Raji (cell line): ENCODE measurements at regions not wholly inside any gene's neighbourhood (a gene's known extent, or its start where the extent isn't known, plus 50 kb on each side); places are given as distances from the start of the nearest gene placed in this dataset.

Source experiments
- POLR2A ChIP-seq: IDR thresholded peaks from 2 replicates; pipeline ENCODE4 v1.6.1; 2011; ENCODE audit warnings: low read depth, low read length, control low read depth; ENCODE audit not compliant: insufficient read depth

DNA sequence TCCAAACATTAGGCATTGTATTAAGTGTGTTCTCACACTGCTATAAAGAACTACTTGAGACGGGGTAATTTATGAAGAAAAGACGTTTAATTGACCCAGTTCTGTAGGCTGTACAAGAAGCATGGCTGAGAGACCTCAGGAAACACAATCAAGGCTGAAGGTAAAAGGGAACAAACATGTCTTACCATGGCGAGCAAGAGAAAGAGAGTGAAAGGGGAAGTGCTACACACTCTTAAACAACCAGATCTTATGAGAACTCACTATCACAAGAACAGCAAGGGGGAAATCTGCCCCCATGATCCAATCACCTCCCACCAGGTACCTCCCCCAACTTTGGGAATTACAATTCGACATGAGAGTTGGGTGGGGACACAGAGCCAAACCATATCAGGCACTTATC lies 86.6 kb upstream of the TOP1 start:
- no peak; the same call in 1 of the 2 replicates for TF ChIP-seq POLR2A

DNA sequence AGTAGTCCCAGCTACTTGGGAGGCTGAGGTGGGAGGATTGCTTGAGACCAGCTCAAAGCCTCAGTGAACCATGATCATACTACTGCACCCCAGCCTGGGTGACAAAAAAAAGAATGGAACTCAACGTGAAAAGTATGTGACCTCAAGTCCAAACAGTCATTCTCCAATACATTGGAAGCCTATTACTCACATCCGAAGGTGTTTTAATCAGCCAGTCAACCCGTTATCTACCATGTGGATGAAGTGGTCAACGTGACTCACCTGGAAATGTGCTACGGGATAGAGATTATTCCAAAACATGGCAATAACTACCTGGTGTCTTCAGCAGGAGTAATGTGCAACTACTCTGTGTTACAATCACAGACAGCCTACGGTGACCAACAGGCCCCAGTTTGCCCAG lies 85.8 kb upstream of the TOP1 start:
- TF ChIP-seq POLR2A = no peak

DNA sequence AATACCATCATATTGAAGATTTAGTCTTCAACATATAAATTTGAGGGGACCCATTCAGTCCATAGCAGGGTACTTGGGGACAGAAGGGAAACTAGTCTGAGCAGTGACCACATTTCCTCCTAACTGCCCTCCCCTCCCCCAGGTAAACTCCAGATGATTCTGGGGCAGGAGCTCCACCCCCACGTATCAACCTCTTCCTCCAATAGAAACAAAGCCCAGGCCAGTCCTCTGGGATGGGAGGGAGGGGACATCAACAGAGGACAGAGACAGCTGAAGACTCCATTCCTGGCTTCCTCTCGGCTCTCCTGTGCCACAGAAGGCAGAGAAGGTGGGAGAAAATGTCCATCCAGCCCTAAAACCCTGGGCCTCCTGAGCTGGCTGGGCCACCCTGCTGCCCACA lies 85.0 kb upstream of the TOP1 start:
- TF ChIP-seq POLR2A = no peak; the same call in 1 of the 2 replicates

DNA sequence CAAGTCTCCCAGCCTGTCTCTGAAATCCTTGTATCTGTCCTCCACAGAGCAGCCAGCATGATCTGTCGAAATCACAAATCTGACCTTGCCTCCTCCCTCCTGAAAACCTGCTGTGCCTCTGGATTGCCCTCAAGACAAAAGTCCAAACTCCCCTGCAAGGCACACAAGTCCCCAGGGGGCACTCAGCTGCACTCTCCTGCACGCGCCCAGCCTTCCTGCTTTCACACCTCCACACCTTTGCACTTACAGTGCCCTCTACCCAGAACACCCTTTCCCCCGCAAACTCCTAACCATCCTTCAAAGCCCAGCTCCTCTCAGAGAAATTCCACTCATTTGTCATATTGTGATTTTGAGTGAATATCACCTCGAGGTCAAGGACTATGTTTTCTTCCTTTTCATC lies 83.4 kb upstream of the TOP1 start:
- no peak for TF ChIP-seq POLR2A

DNA sequence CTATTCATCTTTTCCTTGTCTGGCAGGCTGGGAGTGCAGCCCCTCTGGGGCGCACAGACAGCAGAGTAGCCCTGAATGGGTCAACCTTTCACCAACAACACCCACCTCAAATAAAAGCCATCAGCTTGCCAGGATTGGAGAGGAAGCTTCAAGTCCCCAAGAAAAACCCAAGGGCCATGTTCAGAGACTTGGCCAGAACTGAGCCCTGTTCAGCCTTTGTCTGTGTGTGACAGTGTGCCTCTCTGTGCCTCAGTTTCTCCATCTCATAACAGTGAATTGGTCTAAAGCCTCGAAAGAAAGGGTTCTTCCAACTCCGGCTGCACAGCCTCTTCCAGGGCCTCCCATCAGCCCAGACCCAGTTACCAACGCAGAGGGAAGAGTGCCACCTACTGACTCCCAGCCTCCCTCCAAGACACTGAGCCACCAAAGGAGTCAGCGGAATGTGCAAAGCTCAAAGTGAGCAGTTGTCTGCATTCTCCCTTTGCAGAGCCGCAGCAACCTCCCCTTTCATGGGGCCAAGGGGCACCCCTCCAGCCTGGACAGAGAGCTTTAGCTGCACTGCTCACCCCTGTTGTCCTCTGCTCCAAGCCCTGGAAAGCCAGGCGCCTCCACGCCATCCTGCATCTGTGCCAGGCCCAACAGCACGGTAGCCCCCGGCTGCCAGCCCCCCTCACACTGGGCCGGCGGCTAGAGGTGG lies 82.7 kb upstream of the TOP1 start:
- TF ChIP-seq POLR2A = no peak

DNA sequence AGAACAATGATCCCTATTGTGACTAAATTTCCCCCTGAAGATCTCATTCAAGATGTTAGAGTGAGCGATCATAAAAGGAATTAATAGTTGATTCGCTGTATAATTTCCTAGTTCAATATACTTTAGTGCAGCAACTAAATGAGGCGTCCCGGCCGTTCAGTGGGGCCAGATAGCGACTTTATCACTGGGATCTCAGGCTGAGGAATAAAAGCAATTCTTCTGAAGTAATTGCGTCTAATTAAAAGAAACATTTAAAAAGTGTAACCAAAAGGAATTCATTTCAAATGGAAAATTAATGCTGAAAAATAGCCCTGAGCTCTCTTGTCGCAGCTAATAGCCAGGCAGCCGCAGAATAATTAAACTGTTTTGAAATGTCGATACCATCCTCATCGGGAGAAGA lies 82.2 kb upstream of the TOP1 start:
- no peak for TF ChIP-seq POLR2A

DNA sequence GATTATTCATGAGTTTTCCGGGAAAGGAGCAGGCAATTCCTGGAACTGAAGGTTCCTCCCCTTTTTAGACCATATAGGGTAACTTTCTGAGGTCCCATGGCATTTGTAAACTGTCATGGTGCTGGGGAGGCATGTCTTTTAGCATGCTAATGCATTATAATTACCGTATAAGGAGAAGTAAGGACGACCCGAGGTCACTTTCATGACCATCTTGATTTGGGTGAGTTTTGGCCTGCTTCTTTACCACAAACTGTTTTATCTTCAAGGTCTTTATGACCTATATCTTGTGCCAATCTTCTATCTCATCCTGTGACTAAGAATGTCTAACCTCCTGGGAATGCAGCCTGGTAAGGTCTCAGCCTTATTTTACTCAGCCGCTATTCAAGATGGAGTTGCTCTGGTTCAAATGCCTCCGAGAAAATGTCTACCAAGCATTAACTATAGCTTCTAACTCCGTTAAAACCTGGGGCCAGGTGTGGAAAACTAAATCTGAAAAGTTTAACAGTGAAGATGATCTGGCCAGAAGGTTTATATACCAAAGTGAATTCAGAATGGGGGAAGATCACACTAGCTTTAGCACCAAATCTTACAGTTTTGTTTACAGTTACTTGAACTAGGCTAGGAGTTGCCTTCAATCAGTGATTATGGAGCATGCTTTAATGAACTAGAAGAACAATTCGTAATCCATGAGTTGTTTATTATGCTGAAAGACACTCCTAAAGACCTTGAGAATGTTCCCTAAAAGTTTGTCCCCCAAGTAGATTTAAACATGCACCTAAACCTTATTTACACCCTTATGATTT lies 80.0 kb upstream of the TOP1 start:
- no peak for TF ChIP-seq POLR2A

DNA sequence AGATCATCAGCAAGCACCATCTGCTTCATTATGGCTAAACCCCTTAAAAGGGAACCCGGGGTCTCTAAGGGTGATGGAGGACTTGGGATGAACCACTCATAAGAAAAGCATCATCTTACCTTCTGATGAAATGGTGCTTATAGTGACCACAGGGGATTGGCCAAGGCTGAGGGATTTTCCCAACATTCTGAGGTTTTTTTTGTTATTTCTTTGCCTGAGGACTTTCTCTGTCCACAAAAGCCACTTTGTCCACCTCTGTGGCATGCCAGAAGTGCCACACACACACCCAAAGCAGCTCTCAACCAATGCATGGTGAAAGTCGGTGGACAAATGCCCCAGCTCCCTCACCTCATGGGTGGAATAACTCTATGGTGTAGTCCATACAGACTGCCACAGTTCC lies 79.3 kb upstream of the TOP1 start:
- no peak for TF ChIP-seq POLR2A

DNA sequence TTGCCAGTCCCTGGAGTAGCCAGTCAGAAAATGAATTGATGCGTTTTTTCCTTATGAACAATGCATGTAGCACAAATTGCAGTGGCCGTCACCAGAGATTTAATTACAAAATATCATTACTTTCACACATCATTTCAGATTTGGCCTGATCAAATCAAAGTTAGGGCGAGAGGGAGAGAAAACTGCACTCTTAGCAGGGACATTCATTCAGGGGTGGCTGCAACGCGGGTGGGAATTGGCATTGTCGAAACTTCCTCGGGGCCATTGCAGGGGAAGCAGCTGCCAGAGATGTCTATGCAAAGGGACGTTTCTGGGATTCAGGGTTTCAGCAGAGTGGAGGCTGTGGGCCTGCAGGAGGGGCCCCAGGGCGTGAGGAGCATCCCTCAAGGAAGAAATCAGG lies 76.5 kb upstream of the TOP1 start:
- no peak for TF ChIP-seq POLR2A

DNA sequence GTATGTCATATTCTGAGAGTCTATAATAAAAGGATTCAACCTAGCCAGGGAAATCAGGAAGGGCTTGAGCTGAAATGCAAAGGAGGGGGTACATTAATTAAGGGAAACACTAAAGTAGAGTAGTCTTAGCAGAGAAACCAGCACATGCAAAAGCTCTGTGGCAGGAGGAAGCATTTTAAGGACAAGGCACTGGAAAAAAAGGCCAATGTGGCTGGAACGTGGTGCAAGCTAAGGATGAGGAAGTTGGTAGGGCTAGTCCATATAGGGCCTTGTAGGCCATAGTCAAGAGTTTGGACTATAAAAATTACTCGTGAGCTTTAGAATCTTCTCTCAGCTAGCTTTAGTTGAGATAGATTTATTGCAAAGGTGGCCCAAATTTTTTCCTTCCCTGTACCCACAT lies 75.2 kb upstream of the TOP1 start:
- no peak for TF ChIP-seq POLR2A

DNA sequence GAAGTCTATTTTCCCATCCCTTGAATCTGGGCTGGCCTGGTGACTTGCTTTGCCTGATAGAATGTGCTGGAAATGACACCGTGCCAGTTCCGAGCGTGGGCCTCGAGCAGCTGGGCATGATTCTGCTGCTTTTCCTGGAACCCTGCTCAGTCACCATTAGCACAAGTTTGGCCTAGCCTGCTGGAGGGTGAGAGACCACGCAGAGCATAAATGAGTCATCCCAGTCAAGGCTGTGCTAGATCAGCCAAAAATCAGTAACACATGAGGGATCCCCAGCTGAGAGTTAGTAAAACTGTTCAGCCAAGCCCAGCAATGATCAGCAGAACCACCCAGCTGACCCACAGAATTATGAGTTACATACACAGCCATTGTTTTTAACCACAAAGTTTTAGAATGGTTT lies 74.8 kb upstream of the TOP1 start:
- TF ChIP-seq POLR2A = no peak

DNA sequence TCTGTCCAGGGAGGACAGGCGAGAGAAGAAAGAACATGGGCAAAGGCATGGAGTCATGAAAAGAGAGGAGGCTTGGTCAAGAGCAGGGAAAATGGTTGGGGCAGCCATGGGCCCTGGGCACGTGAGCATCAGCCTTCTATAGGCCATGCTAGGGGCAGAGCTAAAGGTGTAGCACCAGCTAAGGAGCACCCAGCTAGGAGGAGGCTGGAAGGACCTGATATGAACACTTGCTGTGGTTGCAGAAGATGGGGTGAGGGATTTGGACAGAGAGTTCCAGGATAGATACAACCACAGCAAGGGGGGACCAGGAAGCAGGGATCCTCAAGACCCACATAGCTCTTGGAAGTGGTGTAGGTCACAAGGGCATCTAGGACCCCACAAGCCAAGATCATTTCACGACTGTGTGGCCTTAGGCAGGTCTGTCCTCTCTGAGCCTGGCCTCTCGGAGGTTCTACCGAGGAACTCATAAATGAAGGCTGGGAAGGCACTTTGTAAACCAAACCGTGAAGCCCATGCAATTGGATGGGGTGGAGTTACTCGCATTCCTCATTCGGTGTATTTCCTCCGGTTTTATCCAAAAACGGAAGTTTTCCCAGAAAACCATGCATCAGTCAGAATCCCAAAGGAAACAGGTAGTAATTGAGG lies 74.0 kb upstream of the TOP1 start:
- TF ChIP-seq POLR2A = no peak

DNA sequence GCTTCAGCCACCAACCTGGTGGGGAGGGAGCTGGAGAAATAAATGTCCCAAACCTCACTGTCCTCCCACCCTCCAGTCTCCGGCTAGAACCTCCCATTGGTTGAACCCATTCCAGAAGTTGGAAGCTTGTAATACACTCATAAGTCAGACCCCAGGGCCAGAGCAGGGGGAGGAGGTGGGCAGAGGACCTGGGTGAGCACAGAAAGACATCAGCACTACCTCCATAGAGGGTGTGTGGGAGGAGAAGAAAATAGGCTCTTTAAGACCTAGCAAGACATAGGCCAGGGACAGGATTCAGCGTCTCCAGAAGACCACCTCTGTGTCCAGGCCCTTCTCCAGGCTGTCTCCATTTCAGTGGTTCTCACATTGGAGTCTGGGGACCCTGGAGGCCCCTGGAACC lies 73.3 kb upstream of the TOP1 start:
- no peak for TF ChIP-seq POLR2A

DNA sequence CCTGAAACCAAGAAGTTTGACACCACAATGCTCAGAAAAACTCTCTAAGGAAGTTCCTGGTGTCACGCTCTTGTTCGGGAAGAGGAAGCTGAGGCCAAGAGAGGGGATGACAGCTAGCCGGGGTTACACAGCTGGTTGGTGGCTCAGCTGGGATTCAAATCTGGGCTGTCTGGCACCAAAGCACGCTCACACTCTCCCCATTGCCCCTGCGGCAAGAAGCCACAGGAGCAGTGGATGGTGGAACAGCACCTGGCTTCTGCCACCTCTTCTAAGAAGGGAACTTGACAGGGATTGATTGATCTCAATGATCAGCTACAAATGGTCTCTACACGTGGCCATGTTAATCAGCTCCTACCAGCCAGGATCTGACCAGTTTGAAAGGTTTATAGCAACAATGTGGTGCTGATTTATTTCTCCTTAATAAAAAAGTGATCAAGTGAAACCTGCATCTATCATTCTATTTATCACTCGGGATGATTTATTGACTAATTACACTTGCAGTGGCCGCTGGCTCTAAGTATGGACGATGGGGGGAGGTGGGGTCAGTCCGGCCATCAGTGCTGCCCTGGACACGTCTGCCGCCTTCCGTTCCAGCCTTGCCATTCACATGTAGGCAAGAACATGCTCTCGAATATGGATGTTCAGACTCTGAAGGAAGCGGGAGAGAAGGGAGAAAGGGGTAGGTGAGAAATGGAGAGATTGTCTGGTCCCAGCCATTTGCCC lies 71.9 kb upstream of the TOP1 start:
- no peak for TF ChIP-seq POLR2A

DNA sequence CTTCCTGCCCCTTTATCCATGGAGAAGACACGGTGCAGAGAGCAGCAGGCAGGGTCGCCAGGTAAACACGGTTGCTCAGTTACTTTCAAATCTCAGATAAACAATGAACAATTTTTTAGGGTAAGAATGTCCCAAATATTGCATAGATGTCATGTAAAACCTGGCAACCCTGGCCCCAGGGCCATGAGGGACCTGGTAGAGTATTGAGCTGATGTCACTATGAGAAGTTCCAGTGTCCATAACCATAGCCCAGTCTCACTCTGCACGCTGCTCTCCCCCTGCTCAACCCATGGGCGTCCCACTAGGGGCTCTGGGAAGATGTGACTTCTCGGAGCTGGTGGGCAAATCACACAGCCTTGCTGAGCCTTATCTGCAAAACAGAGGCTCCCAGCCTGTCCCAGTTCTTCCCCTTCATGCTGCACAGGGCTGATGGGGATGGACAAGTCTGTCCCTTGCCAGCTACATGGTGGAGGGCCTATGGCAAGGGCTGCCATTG lies 71.3 kb upstream of the TOP1 start:
- no peak for TF ChIP-seq POLR2A
